ENCODE measurements at regions not wholly inside any gene's neighbourhood (a gene's known extent, or its start where the extent isn't known, plus 50 kb on each side); places are given as distances from the start of the nearest gene placed in this dataset.

GRCh38 chr13:83618966-83619365, 263.3 kb downstream of the SLITRK1 start:
- no peak overlapping the region for H3K4me3 ChIP-seq (ENCODE audit: low read depth, low read length)
- H3K4me1 ChIP-seq, result no peaks in the 10 kb centered on the region
- TF ChIP-seq CTCF (IDR thresholded peaks at IDR 0.05), result no peak
- no peak overlapping the region for H2AFZ ChIP-seq
- no peaks in the 10 kb centered on the region for H3K9me3 ChIP-seq (ENCODE audit: control insufficient read depth, low read length)
- H3K36me3 ChIP-seq (ENCODE audit: control insufficient read depth, insufficient read depth, low read length), result no peaks in the 10 kb centered on the region
- H3K27ac ChIP-seq, result no peak overlapping the region
- H3K27me3 ChIP-seq (ENCODE audit: control insufficient read depth, insufficient read depth, low read length), result no peaks in the 10 kb centered on the region
- no peaks in the 10 kb centered on the region for H3K79me2 ChIP-seq
- no peak overlapping the region for H3K4me2 ChIP-seq (ENCODE audit: low read length)
- H3K9ac ChIP-seq, result no peak overlapping the region

- Histone ChIP-seq H3K36me3 (ENCODE audit: control insufficient read depth, insufficient read depth, low read length) (no peaks in the 10 kb centered on the region), H2AFZ (no peak overlapping the region), H3K4me3 (ENCODE audit: low read depth, low read length) (no peak overlapping the region), H3K9ac (no peak overlapping the region), H3K4me2 (ENCODE audit: low read length) (no peak overlapping the region), H3K79me2 (no peaks in the 10 kb centered on the region), H3K4me1 (no peaks in the 10 kb centered on the region), H3K27ac (no peak overlapping the region), H3K9me3 (ENCODE audit: control insufficient read depth, low read length) (no peaks in the 10 kb centered on the region), H3K27me3 (ENCODE audit: control insufficient read depth, insufficient read depth, low read length) (no peaks in the 10 kb centered on the region)
- no peak for TF ChIP-seq CTCF (IDR thresholded peaks at IDR 0.05)
These were observed 268.8 kb downstream of the SLITRK1 start for GRCh38 chr13:83613524-83613923.

GRCh38 chr13:83601539-83601938, 280.7 kb downstream of the SLITRK1 start:
- TF ChIP-seq CTCF (IDR thresholded peaks at IDR 0.05), result no peak
- H3K36me3 ChIP-seq (ENCODE audit: control insufficient read depth, insufficient read depth, low read length), result no peaks in the 10 kb centered on the region
- H3K9me3 ChIP-seq (ENCODE audit: control insufficient read depth, low read length), result no peaks in the 10 kb centered on the region

GRCh38 chr13:83592095-83592494, 290.2 kb downstream of the SLITRK1 start:
- H3K27ac ChIP-seq, result no peak overlapping the region
- H2AFZ ChIP-seq, result no peak overlapping the region
- no peaks in the 10 kb centered on the region for H3K79me2 ChIP-seq
- no peaks in the 10 kb centered on the region for H3K36me3 ChIP-seq (ENCODE audit: control insufficient read depth, insufficient read depth, low read length)
- H3K4me1 ChIP-seq, result no peaks in the 10 kb centered on the region
- no peak overlapping the region for H3K9ac ChIP-seq
- H3K9me3 ChIP-seq (ENCODE audit: control insufficient read depth, low read length), result no peaks in the 10 kb centered on the region
- H3K4me3 ChIP-seq (ENCODE audit: low read depth, low read length), result no peak overlapping the region
- no peak for TF ChIP-seq CTCF (IDR thresholded peaks at IDR 0.05)
- H3K4me2 ChIP-seq (ENCODE audit: low read length), result no peak overlapping the region
- no peaks in the 10 kb centered on the region for H3K27me3 ChIP-seq (ENCODE audit: control insufficient read depth, insufficient read depth, low read length)

More at GRCh38 chr13:83601539-83601938, 280.7 kb downstream of the SLITRK1 start:
- no peak overlapping the region for H3K4me3 ChIP-seq (ENCODE audit: low read depth, low read length)
- no peaks in the 10 kb centered on the region for H3K79me2 ChIP-seq
- no peaks in the 10 kb centered on the region for H3K4me1 ChIP-seq
- H3K27ac ChIP-seq, result no peak overlapping the region
- H3K4me2 ChIP-seq (ENCODE audit: low read length), result no peak overlapping the region
- H3K27me3 ChIP-seq (ENCODE audit: control insufficient read depth, insufficient read depth, low read length), result no peaks in the 10 kb centered on the region
- H2AFZ ChIP-seq, result no peak overlapping the region
- H3K9ac ChIP-seq, result no peak overlapping the region

GRCh38 chr13:83589814-83590213, 292.5 kb downstream of the SLITRK1 start:
- H3K9me3 ChIP-seq (ENCODE audit: control insufficient read depth, low read length), result no peaks in the 10 kb centered on the region
- no peaks in the 10 kb centered on the region for H3K27me3 ChIP-seq (ENCODE audit: control insufficient read depth, insufficient read depth, low read length)
- no peaks in the 10 kb centered on the region for H3K4me1 ChIP-seq
- no peak overlapping the region for H3K9ac ChIP-seq
- no peak overlapping the region for H3K4me2 ChIP-seq (ENCODE audit: low read length)
- H3K36me3 ChIP-seq (ENCODE audit: control insufficient read depth, insufficient read depth, low read length), result no peaks in the 10 kb centered on the region
- H2AFZ ChIP-seq, result no peak overlapping the region
- no peaks in the 10 kb centered on the region for H3K79me2 ChIP-seq
- TF ChIP-seq CTCF (IDR thresholded peaks at IDR 0.05), result no peak
- no peak overlapping the region for H3K27ac ChIP-seq
- H3K4me3 ChIP-seq (ENCODE audit: low read depth, low read length), result no peak overlapping the region
